ENCODE measurements at regions not wholly inside any gene's neighbourhood (a gene's known extent, or its start where the extent isn't known, plus 50 kb on each side); places are given as distances from the start of the nearest gene placed in this dataset.

DNA sequence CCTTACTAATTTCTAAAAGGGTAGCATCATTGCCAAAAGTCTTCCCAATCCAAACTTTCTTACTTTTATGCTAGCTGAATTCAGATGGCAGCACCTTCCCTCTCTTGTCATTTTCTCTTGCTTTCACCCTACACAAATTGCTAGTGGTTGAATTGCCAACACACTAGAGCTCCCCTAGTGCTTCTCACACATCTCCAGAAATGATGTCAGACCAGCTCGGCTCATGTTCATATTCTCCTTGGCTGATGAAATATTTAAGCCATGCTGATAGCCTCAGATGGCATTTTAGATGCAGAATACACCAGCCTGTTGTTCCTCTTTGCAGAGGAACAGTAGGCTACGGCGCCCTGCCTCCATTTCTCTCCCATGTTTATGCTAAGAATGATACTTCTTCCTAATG lies 256.9 kb downstream of the PTBP2 start:
- no peak for DNase-seq (ENCODE audit: extremely low read depth, low read depth)
- H3K4me3 ChIP-seq (replicated peaks; ENCODE audit: low read depth, low read length), result no peak overlapping the region
- TF ChIP-seq, protein P1, sequence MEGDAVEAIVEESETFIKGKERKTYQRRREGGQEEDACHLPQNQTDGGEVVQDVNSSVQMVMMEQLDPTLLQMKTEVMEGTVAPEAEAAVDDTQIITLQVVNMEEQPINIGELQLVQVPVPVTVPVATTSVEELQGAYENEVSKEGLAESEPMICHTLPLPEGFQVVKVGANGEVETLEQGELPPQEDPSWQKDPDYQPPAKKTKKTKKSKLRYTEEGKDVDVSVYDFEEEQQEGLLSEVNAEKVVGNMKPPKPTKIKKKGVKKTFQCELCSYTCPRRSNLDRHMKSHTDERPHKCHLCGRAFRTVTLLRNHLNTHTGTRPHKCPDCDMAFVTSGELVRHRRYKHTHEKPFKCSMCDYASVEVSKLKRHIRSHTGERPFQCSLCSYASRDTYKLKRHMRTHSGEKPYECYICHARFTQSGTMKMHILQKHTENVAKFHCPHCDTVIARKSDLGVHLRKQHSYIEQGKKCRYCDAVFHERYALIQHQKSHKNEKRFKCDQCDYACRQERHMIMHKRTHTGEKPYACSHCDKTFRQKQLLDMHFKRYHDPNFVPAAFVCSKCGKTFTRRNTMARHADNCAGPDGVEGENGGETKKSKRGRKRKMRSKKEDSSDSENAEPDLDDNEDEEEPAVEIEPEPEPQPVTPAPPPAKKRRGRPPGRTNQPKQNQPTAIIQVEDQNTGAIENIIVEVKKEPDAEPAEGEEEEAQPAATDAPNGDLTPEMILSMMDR (IDR thresholded peaks at IDR 0.05; ENCODE audit: low read depth, low read length, missing control alignments), result no peak

DNA sequence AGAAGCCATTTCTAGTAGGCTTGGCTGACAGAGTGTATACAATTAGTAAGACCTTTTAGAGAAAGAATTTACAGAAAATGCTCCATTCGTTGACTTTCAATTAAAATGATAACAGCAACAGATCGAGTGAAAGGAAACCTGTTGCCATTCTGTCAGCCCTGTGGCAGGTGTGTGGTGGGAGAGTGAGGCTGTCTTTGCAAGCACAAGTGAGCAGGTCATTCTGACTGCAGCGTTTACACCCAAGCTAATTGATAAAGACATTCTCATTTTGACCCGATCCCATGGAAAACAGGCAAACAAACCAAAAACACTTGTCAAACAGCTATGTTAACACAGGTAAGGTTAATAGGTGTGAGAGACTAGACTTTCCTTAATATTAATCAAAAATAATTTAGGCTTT lies 257.3 kb downstream of the PTBP2 start:
- TF ChIP-seq, protein P1 (IDR thresholded peaks at IDR 0.05; ENCODE audit: low read depth, low read length, missing control alignments), result no peak

DNA sequence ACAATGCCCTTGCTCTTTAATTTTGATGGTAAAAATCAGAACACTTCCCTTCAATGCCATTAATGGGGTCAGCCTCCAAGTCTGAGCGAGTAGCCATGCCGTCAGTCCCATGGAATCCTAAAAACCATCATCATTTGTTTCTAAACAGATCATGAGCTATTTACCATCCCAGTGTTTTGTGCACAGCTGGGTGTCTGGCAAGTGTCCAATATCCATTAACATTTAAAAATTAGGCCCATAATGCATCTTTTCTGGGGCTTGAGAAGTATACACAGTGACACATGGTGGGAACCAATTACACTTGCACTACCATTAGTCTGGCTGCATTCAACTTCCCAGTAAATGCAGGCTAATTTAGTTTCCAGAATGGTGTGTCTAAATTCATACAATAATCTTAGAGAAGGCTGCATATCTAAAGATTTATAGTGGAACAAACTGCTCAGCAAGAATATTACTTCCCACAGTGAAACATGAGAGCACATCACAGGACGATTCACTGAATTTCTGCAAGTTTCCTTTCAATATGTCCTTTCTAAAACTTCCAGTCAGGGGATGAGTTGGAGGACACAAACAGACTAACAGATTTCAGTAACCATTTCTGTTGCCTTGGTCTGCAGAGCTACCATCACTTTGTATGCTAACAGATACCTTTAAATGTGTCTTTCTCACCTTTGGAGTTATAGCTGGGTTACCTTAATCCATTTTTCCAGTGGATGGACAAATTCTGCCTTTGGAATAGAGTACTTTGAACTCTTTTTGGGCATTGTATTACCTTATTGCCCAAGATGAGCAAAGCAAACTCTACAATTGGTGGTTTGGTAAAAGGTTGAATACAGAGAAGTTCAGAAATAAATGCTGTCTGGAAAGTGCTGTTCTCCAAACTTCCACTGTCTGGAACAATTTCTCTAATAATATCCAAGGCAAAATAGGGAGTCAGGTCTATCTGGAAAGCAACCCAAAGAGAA lies 258.0 kb downstream of the PTBP2 start:
- H3K4me3 ChIP-seq (replicated peaks; ENCODE audit: low read depth, low read length), result no peak overlapping the region
- no peak for DNase-seq (ENCODE audit: extremely low read depth, low read depth)
- TF ChIP-seq, protein P1 (IDR thresholded peaks at IDR 0.05; ENCODE audit: low read depth, low read length, missing control alignments), result no peak

More for the DNA sequence above, 257.3 kb downstream of the PTBP2 start:
- no peak overlapping the region for H3K4me3 ChIP-seq (replicated peaks; ENCODE audit: low read depth, low read length)
- DNase-seq (ENCODE audit: extremely low read depth, low read depth), result no peak

DNA sequence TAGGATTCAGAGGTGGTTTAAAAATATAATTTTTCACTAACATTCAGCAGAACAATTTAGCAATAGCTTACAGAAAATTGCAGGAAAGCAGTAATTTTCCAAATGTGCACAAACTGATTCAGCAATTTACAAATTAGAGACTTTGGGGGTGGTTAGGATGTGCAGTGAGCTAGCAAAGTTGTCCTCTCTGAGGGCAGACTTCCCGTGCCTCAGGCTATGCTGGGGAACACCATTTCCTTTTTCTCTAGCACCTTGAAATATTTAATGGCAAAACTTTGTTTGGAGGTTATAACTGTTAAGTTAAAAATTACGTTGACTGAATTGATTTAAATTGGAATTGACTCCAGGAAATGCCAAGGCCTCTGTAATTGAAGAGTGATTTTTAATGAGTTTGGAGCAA lies 258.9 kb downstream of the PTBP2 start:
- DNase-seq (ENCODE audit: extremely low read depth, low read depth), result no peak
- TF ChIP-seq, protein P1 (IDR thresholded peaks at IDR 0.05; ENCODE audit: low read depth, low read length, missing control alignments), result no peak
- H3K4me3 ChIP-seq (replicated peaks; ENCODE audit: low read depth, low read length), result no peak overlapping the region

DNA sequence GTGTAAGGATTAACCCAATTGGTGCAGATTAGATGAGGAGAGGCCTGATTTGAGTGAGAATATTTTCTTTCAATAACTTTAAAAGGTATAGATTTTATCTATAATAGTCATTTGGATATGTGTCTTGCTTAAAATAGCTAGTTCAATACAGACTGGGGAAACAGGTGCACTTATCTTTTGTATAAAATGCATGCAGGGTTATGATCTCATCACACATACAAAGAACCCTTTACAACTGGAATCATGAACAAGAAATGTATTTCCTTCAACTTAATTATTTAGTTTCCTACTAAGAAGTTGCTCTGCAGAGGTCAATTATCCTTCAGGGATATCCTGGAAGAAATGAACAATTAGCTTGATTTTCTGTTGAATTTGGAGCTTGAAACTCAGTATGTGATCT lies 259.6 kb downstream of the PTBP2 start:
- no peak overlapping the region for H3K4me3 ChIP-seq (replicated peaks; ENCODE audit: low read depth, low read length)
- DNase-seq (ENCODE audit: extremely low read depth, low read depth), result no peak
- TF ChIP-seq, protein P1 (IDR thresholded peaks at IDR 0.05; ENCODE audit: low read depth, low read length, missing control alignments), result no peak

DNA sequence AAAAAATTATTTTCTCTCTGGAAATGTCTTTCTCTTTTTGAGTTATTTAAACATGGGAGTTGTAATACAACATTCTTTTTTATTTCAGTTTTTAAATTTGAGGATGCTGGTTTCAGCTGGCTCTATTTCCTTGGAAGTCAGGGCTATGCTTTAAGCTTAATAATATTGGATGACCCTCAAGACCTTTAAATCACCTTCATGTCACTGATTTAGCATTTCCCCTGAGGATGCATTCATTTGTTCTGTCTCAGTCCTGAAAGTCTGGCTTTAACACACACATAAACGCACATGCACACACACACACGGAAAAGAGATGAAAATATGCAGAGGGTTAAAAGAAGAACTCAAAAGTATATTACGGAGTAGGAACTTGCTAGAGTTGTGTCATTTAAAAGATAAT lies 260.5 kb downstream of the PTBP2 start:
- no peak overlapping the region for H3K4me3 ChIP-seq (replicated peaks; ENCODE audit: low read depth, low read length)
- TF ChIP-seq, protein P1 (IDR thresholded peaks at IDR 0.05; ENCODE audit: low read depth, low read length, missing control alignments), result no peak

More for the DNA sequence above, 260.5 kb downstream of the PTBP2 start:
- DNase-seq (ENCODE audit: extremely low read depth, low read depth), result no peak

Data from HFF-Myc (cell line).